Coronary artery (tissue), 2 donors: ENCODE measurements at regions not wholly inside any gene's neighbourhood (a gene's known extent, or its start where the extent isn't known, plus 50 kb on each side); places are given as distances from the start of the nearest gene placed in this dataset.

ENCODE experiments used
- DNase-seq: peaks from one replicate; pipeline ENCODE4 v3.0.0-alpha.2; 2017; ENCODE audit warnings: low spot score
- H3K27ac ChIP-seq, 2 donors: fragments of 200-600 bp; sonication (generic); one replicate each; pipeline ENCODE4 v1.5.1; 2016 to 2019
- H3K4me3 ChIP-seq: fragments of 200-600 bp; sonication (generic); 2 replicates; pipeline ENCODE4 v1.5.1; 2016; ENCODE audit warnings: mild to moderate bottlenecking, moderate library complexity
- TF ChIP-seq, protein P1 (sequence below): fragments of 200-600 bp; sonication (generic); IDR thresholded peaks from one replicate; pipeline ENCODE4 v1.5.1; 2019; ENCODE audit warnings: antibody characterized with exemption

DNA sequence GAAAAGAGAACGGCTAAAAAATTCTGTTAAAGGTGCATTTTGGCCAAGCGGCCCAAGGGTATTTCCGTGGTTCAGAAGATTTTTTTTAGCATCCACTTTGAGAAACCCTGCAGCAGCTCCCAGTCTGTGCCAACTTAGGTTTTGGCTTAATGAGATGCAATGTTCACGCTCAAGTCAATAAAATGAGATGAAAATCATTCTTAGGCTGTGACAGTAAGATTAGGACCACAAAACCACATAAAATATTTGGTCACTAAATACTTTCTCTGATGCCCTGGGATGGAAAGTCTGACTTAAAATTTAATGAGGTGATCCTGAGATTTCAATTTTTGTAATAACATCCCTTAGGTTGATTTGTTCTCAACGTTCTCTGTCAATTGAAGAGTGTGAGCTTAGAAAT lies 74.2 kb upstream of the FHL2 start:
- Histone ChIP-seq H3K27ac (no peak overlapping the region), H3K4me3 (no peak overlapping the region)
- TF ChIP-seq, protein P1, sequence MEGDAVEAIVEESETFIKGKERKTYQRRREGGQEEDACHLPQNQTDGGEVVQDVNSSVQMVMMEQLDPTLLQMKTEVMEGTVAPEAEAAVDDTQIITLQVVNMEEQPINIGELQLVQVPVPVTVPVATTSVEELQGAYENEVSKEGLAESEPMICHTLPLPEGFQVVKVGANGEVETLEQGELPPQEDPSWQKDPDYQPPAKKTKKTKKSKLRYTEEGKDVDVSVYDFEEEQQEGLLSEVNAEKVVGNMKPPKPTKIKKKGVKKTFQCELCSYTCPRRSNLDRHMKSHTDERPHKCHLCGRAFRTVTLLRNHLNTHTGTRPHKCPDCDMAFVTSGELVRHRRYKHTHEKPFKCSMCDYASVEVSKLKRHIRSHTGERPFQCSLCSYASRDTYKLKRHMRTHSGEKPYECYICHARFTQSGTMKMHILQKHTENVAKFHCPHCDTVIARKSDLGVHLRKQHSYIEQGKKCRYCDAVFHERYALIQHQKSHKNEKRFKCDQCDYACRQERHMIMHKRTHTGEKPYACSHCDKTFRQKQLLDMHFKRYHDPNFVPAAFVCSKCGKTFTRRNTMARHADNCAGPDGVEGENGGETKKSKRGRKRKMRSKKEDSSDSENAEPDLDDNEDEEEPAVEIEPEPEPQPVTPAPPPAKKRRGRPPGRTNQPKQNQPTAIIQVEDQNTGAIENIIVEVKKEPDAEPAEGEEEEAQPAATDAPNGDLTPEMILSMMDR: no peak
- DNase-seq: no peak

DNA sequence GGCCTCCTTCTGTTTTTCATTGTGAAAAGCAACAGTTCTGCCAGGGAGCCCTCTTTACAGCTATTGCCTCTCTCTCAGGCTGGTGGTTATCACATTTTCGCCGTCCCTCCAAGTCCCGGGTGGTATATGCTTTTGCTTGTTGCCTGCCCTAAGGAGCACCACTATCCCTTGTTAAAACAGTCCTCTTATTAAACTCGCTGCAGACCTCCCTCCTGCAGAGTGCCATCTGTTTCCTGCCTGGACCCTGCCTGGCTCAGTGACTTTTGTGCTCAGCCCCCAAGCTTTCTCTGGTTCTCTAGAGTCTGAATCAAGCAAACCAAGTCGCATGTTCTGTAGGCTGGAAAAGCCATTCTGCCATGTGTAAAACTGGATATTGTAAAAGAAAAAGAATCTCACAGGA lies 72.1 kb upstream of the FHL2 start:
- TF ChIP-seq, protein P1: no peak
- Histone ChIP-seq H3K4me3 (no peak overlapping the region), H3K27ac (no peak overlapping the region)
- no peak for DNase-seq

DNA sequence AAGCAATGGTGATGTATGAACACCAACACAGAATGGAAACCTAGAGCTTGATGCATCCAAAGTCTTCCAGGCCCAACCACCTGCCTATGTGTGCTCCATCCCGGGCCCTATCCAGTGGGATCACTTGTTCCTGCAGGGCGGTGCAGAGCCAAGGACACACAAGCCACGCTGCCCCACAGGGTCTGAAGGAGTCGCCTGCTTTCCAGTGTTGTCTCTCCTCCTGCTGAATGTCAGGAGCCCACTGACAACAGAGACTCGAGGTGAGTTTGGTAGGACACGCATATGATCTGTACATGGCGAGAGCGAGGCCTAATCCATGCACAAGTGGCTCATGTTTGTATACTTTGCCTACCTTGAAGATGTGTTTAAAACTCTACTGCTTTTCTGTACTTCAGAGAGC lies 70.9 kb upstream of the FHL2 start:
- DNase-seq: no peak
- Histone ChIP-seq H3K4me3 (no peak overlapping the region), H3K27ac (no peak overlapping the region)
- TF ChIP-seq, protein P1: no peak

DNA sequence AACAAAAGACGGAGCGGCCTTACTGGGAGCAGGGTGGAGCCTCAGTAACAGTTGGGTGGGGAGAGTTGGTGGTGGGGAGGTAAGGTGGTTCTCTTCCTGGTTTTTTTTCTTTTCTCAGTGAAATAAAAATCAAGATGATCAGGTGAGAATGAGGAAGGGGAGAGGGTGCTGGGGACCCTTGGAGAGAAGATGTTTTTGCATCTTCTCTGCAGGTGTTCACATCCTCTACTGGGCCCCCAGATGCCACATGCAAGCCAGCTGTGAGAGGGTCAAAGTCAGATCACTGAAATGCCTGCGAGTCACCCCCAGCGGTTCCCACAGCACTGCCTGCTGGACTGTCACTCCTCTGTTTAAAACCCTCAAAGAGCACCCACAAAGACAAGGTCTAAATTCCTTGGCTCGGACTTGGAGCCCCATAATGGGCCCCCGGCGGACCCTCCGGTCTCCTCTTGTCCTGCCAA lies 69.8 kb upstream of the FHL2 start:
- no peak for DNase-seq
- Histone ChIP-seq H3K27ac (no peak overlapping the region), H3K4me3 (no peak overlapping the region)
- TF ChIP-seq, protein P1: no peak

DNA sequence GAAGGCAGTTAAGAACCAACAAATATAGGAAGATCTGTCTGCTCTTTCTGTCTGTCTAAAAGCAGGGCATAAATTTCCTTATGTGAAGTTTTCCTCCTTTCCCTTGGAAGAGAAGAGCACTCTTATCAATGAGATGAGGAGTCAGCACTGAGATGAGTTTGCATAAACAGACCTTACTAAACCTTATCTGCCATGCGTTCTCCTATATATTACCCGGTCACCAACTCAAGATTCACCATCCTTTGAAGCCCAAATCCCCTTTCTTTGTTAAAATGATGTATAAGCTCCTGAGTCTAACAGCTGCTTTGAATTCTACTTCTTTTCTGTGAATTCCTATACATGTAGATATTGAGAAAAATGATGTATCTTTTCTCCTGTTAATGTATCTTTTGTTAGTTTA lies 65.5 kb upstream of the FHL2 start:
- no peak overlapping the region for H3K27ac ChIP-seq
- TF ChIP-seq, protein P1: no peak
- no peak overlapping the region for H3K4me3 ChIP-seq
- DNase-seq: no peak

DNA sequence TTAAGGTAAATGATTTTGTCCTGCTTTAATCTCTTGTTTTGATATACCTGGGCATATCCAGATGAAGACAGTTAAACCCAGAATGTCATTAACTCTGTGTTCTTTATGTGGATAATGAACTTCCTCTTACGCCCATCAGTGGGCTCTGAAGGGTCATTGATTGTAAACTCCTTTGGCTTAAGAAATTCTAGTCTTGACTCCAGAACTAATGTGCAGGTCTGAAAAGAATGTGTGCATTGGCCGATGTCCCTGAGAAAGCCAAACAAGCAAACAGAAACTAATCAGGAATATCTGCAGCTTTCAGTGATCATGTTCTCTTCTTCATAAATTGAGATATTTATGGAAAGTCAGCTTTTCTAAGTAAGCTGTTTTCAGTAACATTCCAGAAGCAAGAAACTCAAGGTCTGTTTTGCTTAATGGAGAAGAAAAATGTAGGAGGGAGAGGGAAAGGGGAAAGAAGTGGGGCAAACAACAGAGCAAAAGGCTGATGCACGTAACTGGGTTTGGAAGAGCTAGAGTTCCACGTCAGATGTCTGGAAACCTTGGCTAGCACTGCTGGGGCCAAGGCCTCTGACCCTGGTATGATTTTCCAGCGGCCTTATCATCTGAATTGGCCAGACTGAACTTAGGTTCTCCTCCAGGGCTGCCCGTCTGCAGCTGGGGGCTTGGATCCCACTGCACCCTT lies 61.3 kb upstream of the FHL2 start:
- DNase-seq: no peak
- TF ChIP-seq, protein P1: no peak
- peak overlapping the region in 1 of 2 donors; percentile 50 for H3K27ac ChIP-seq
- H3K4me3 ChIP-seq: peak overlapping the region; percentile 21

DNA sequence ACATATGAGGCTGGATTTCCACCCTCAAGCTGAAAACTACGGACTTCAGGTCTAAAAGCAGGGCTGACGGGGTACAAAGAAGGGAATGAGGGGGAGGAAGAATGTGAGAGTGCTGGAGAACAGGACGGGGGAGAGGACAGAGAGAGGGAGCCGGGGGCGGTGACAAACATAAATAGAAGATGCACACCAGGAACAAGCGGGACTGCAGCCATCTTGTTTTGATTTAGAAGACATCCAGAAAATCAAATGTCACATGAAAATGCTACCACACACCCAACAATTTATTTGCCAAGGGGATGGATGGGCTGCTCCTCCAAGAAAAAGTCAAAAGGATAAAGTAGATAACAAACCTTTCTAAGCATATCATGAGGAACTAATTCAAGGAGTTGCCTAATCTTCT lies 59.2 kb upstream of the FHL2 start:
- H3K27ac ChIP-seq: no peak overlapping the region
- TF ChIP-seq, protein P1: no peak
- H3K4me3 ChIP-seq: no peak overlapping the region
- DNase-seq: no peak
